ENCODE measurements at regions not wholly inside any gene's neighbourhood (a gene's known extent, or its start where the extent isn't known, plus 50 kb on each side); places are given as distances from the start of the nearest gene placed in this dataset.

GRCh38 chr6:4271761-4272470, 136.5 kb upstream of the ECI2 start:
- no peak for TF ChIP-seq POLR2A (IDR thresholded peaks at IDR 0.05)
- TF ChIP-seq, protein P1, sequence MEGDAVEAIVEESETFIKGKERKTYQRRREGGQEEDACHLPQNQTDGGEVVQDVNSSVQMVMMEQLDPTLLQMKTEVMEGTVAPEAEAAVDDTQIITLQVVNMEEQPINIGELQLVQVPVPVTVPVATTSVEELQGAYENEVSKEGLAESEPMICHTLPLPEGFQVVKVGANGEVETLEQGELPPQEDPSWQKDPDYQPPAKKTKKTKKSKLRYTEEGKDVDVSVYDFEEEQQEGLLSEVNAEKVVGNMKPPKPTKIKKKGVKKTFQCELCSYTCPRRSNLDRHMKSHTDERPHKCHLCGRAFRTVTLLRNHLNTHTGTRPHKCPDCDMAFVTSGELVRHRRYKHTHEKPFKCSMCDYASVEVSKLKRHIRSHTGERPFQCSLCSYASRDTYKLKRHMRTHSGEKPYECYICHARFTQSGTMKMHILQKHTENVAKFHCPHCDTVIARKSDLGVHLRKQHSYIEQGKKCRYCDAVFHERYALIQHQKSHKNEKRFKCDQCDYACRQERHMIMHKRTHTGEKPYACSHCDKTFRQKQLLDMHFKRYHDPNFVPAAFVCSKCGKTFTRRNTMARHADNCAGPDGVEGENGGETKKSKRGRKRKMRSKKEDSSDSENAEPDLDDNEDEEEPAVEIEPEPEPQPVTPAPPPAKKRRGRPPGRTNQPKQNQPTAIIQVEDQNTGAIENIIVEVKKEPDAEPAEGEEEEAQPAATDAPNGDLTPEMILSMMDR (IDR thresholded peaks at IDR 0.05) = no peak
- TF ChIP-seq POLR2AphosphoS5 (IDR thresholded peaks at IDR 0.05) = no peak

All from breast epithelium (tissue), 3 donors.